OCI-LY3 (cell line): ENCODE measurements at regions not wholly inside any gene's neighbourhood (a gene's known extent, or its start where the extent isn't known, plus 50 kb on each side); places are given as distances from the start of the nearest gene placed in this dataset.

Experiments
- H2AFZ ChIP-seq: fragments of 200-600, 300-600 bp; shearing (Covaris generic); 2 replicates; pipeline ENCODE4 v1.6.0; 2014; ENCODE audit warnings: antibody characterized with exemption, low read depth, low read length
- H3K27ac ChIP-seq: fragments of 200-600, 300-600 bp; sonication (generic); 2 replicates; pipeline ENCODE4 v1.5.1; 2014; ENCODE audit warnings: mild to moderate bottlenecking, low read length, moderate library complexity, mixed read lengths
- H3K27me3 ChIP-seq: fragments of 200-600, 300-600 bp; sonication (generic); 2 replicates; pipeline ENCODE4 v1.6.1; 2014; ENCODE audit warnings: low read depth, low read length, mixed read lengths
- H3K36me3 ChIP-seq: fragments of 200-600, 300-600 bp; sonication (generic); replicated peaks from 2 replicates; pipeline ENCODE3; 2014; ENCODE audit warnings: low read depth, low read length, mixed read lengths
- H3K4me1 ChIP-seq: fragments of 300-600, 200-600 bp; sonication (generic); 2 replicates; pipeline ENCODE4 v1.6.1; 2014; ENCODE audit warnings: low read length, mixed read lengths
- H3K4me2 ChIP-seq: fragments of 200-600, 300-600 bp; sonication (generic); 2 replicates; pipeline ENCODE4 v1.6.1; 2014; ENCODE audit warnings: low read length, mixed read lengths
- H3K4me3 ChIP-seq: fragments of 300-600, 200-600 bp; sonication (generic); 2 replicates; pipeline ENCODE4 v1.5.1; 2014; ENCODE audit warnings: antibody characterized with exemption, mild to moderate bottlenecking, low read length, moderate library complexity
- H3K79me2 ChIP-seq: fragments of 300-600, 200-600 bp; shearing (Covaris generic); 2 replicates; pipeline ENCODE4 v1.6.1; 2014; ENCODE audit warnings: mild to moderate bottlenecking, low read length, mixed read lengths
- H3K9ac ChIP-seq: fragments of 300-600, 200-600 bp; shearing (Covaris generic); 2 replicates; pipeline ENCODE4 v1.6.0; 2014; ENCODE audit warnings: mild to moderate bottlenecking, low read length, moderate library complexity
- H3K9me3 ChIP-seq: fragments of 200-600, 300-600 bp; shearing (Covaris generic); 2 replicates; pipeline ENCODE4 v1.6.1; 2014; ENCODE audit warnings: low read length, mixed read lengths; ENCODE audit not compliant: insufficient read depth
- H4K20me1 ChIP-seq: fragments of 200-600, 300-600 bp; sonication (generic); 2 replicates; pipeline ENCODE4 v1.6.1; 2016; ENCODE audit warnings: low read length, mixed read lengths; ENCODE audit not compliant: insufficient read depth
- CTCF ChIP-seq: fragments of 200-600, 300-600 bp; sonication (generic); IDR thresholded peaks from 2 replicates; pipeline ENCODE4 v1.5.1; 2014; ENCODE audit warnings: antibody characterized with exemption, low read length, low read depth
- EZH2phosphoT487 ChIP-seq: fragments of 200-600 bp; shearing (Covaris generic); IDR thresholded peaks from 2 replicates; pipeline ENCODE4 v1.6.1; 2018; ENCODE audit warnings: antibody characterized with exemption, mixed run types, low read depth

- Histone ChIP-seq H3K36me3 (no peaks in the 10 kb centered on the region), H3K9ac (no peak overlapping the region), H3K79me2 (no peaks in the 10 kb centered on the region), H3K4me2 (no peak overlapping the region), H3K9me3 (no peaks in the 10 kb centered on the region), H4K20me1 (no peaks in the 10 kb centered on the region), H3K27me3 (peaks cover 14% of the 10 kb centered on the region; the same call in 1 of the 2 replicates), H3K4me3 (no peak overlapping the region), H3K4me1 (peaks cover 7% of the 10 kb centered on the region), H2AFZ (no peak overlapping the region), H3K27ac (no peak overlapping the region)
- TF ChIP-seq CTCF (no peak), EZH2phosphoT487 (no peak)
Observed at GRCh38 chr9:20286154-20286700, 336.1 kb downstream of the MLLT3 start.

- no peaks in the 10 kb centered on the region for H3K9me3 ChIP-seq
- TF ChIP-seq EZH2phosphoT487, result no peak
- TF ChIP-seq CTCF, result no peak
- no peak overlapping the region for H3K27ac ChIP-seq
- peaks cover 6% of the 10 kb centered on the region; the same call in 1 of the 2 replicates for H3K27me3 ChIP-seq
- no peaks in the 10 kb centered on the region for H4K20me1 ChIP-seq
- peaks cover 2% of the 10 kb centered on the region for H3K4me1 ChIP-seq
- H3K79me2 ChIP-seq, result no peaks in the 10 kb centered on the region
- H3K4me2 ChIP-seq, result no peak overlapping the region
- H3K36me3 ChIP-seq, result no peaks in the 10 kb centered on the region
- no peak overlapping the region for H3K9ac ChIP-seq
- no peak overlapping the region for H2AFZ ChIP-seq
- H3K4me3 ChIP-seq, result no peak overlapping the region
Observed at GRCh38 chr9:20284601-20285289, 337.6 kb downstream of the MLLT3 start.

- no peak overlapping the region for H2AFZ ChIP-seq
- H4K20me1 ChIP-seq, result no peaks in the 10 kb centered on the region
- H3K4me2 ChIP-seq, result no peak overlapping the region
- no peak overlapping the region for H3K9ac ChIP-seq
- H3K4me3 ChIP-seq, result no peak overlapping the region
- H3K27ac ChIP-seq, result no peak overlapping the region
- no peaks in the 10 kb centered on the region for H3K9me3 ChIP-seq
- H3K27me3 ChIP-seq, result no peaks in the 10 kb centered on the region
- no peaks in the 10 kb centered on the region for H3K36me3 ChIP-seq
- TF ChIP-seq EZH2phosphoT487 (no peak), CTCF (no peak)
- no peaks in the 10 kb centered on the region for H3K4me1 ChIP-seq
- H3K79me2 ChIP-seq, result no peaks in the 10 kb centered on the region
Observed at GRCh38 chr9:20280330-20280729, 342.0 kb downstream of the MLLT3 start.

- Histone ChIP-seq H2AFZ (no peak overlapping the region), H3K27ac (no peak overlapping the region), H3K4me2 (no peak overlapping the region), H3K27me3 (peaks cover 3% of the 10 kb centered on the region; the same call in 1 of the 2 replicates), H3K36me3 (no peaks in the 10 kb centered on the region), H3K4me1 (no peaks in the 10 kb centered on the region), H3K4me3 (no peak overlapping the region), H3K9ac (no peak overlapping the region), H3K9me3 (no peaks in the 10 kb centered on the region), H3K79me2 (no peaks in the 10 kb centered on the region), H4K20me1 (no peaks in the 10 kb centered on the region)
- TF ChIP-seq CTCF, result no peak
- no peak for TF ChIP-seq EZH2phosphoT487
Observed at GRCh38 chr9:20276762-20277161, 345.5 kb downstream of the MLLT3 start.
